GM12878 (cell line): ENCODE measurements at regions not wholly inside any gene's neighbourhood (a gene's known extent, or its start where the extent isn't known, plus 50 kb on each side); places are given as distances from the start of the nearest gene placed in this dataset.

Experiments
- ATAC-seq: fragments of 200-7000 bp; cut with Tn5 transposase; 3 replicates; pipeline ENCODE4 v1.9.1; 2020; ENCODE audit warnings: mild to moderate bottlenecking, moderate library complexity
- BruUV-seq: library from RNA; stranded (reverse); fragments of 400-500 nt; replicated peaks from 2 replicates; lab custom pipeline; 2021; lab: Mats Ljungman, UMichigan
- CTCF ChIA-PET: fragments of 300-600 bp; sonication (Branson Sonifier 250); formaldehyde crosslinking; extraction: SDS; loops from one replicate; lab custom pipeline; 2021; ENCODE audit warnings: inconsistent platforms; lab: Yijun Ruan, JAX
- POLR2A ChIA-PET: fragments of 350-600 bp; formaldehyde crosslinking; extraction: SDS; loops from one replicate; lab custom pipeline; 2021; ENCODE audit warnings: inconsistent platforms; lab: Charles Lee
- RAD21 ChIA-PET: fragments of 300-600 bp; sonication (Branson Sonifier 250); formaldehyde crosslinking; loops from one replicate; lab custom pipeline; 2023; ENCODE audit warnings: antibody characterized with exemption; ENCODE audit not compliant: unreplicated experiment; lab: Charles Lee
- SMC1A ChIA-PET: fragments of 300-600 bp; sonication (Branson Sonifier 250); formaldehyde crosslinking; loops from one replicate; lab custom pipeline; 2023; ENCODE audit not compliant: unreplicated experiment, uncharacterized antibody; lab: Charles Lee
- DNase-seq: peaks from one replicate; pipeline ENCODE4 v3.0.0-alpha.2; 2011; ENCODE audit warnings: low read depth, low spot score
- FAIRE-seq: peaks from 3 replicates; lab custom pipeline; 2011; peaks lifted over from hg19 to GRCh38; lab: Jason Lieb, UNC
- H2AFZ ChIP-seq: 2 replicates; pipeline ENCODE4 v1.6.0; 2011; ENCODE audit warnings: low read depth, low read length, control low read depth; ENCODE audit not compliant: control insufficient read depth
- H3K27ac ChIP-seq: 2 replicates; pipeline ENCODE4 v1.5.1; 2011; ENCODE audit warnings: control low read depth; ENCODE audit not compliant: control insufficient read depth, insufficient read depth
- H3K27me3 ChIP-seq, 2 experiments: replicated peaks in 1 of 2; 2 replicates each; pipeline versions ENCODE4 v1.6.0 to v1.6.1; 2011; ENCODE audit warnings: low read length in 1 of 2; ENCODE audit not compliant: control insufficient read depth in 2 of 2, insufficient read depth in 2 of 2
- H3K36me3 ChIP-seq, 2 experiments: 2 replicates each; pipeline ENCODE4 v1.5.1; 2011; ENCODE audit warnings: low read length in 1 of 2; ENCODE audit not compliant: control insufficient read depth in 2 of 2, insufficient read depth in 2 of 2
- H3K4me1 ChIP-seq: 2 replicates; pipeline ENCODE4 v1.6.1; 2011; ENCODE audit warnings: mild to moderate bottlenecking, low read length, moderate library complexity, mixed read lengths; ENCODE audit not compliant: control insufficient read depth, insufficient read depth
- H3K4me2 ChIP-seq: 2 replicates; pipeline ENCODE4 v1.6.0; 2011; ENCODE audit warnings: control low read depth; ENCODE audit not compliant: control insufficient read depth, insufficient read depth
- H3K4me3 ChIP-seq: fragments of 200-600 bp; sonication (generic); 2 replicates; pipeline ENCODE4 v1.5.1; 2016
- H3K79me2 ChIP-seq: 2 replicates; pipeline ENCODE4 v1.6.0; 2011; ENCODE audit warnings: low read length; ENCODE audit not compliant: control insufficient read depth, insufficient read depth
- H3K9ac ChIP-seq: 2 replicates; pipeline ENCODE4 v1.8.0; 2011; ENCODE audit warnings: low read length, control low read depth, mixed read lengths; ENCODE audit not compliant: control insufficient read depth, insufficient read depth
- H3K9me3 ChIP-seq: replicated peaks from 3 replicates; pipeline ENCODE4 v1.5.1; 2011; ENCODE audit warnings: mild to moderate bottlenecking, low read length; ENCODE audit not compliant: control insufficient read depth, insufficient read depth
- H4K20me1 ChIP-seq: 2 replicates; pipeline ENCODE4 v1.6.0; 2011; ENCODE audit not compliant: control insufficient read depth, insufficient read depth
- BCLAF1 ChIP-seq: fragments of 450-650 bp; IDR thresholded peaks from 2 replicates; pipeline ENCODE4 v1.6.1; 2017; ENCODE audit warnings: antibody characterized with exemption, mild to moderate bottlenecking, moderate library complexity
- EED ChIP-seq: sonication (generic); IDR thresholded peaks from 2 replicates; pipeline ENCODE4 v1.6.1; 2016; ENCODE audit warnings: antibody characterized with exemption, low read depth
- HDAC2 ChIP-seq: fragments of 200-600 bp; sonication (generic); IDR thresholded peaks from 2 replicates; pipeline ENCODE4 v1.6.1; 2017
- JUNB ChIP-seq: IDR thresholded peaks from 2 replicates; pipeline ENCODE4 v1.6.1; 2016; ENCODE audit warnings: antibody characterized with exemption, mild to moderate bottlenecking
- MEF2A ChIP-seq: IDR thresholded peaks from 2 replicates; pipeline ENCODE4 v1.6.1; 2011; ENCODE audit warnings: low read depth, mild to moderate bottlenecking, low read length, moderate library complexity; ENCODE audit not compliant: insufficient read depth
- MTA2 ChIP-seq: fragments of 450-650 bp; IDR thresholded peaks from 2 replicates; pipeline ENCODE4 v1.6.1; 2016; ENCODE audit warnings: low read depth, mild to moderate bottlenecking, moderate library complexity
- NBN ChIP-seq: fragments of 450-650 bp; IDR thresholded peaks from 2 replicates; pipeline ENCODE4 v1.6.1; 2016
- NFYB ChIP-seq: IDR thresholded peaks from 2 replicates; pipeline ENCODE4 v1.6.1; 2011; ENCODE audit warnings: low read depth, mild to moderate bottlenecking, low read length, improper control_type of control experiment, moderate library complexity; ENCODE audit not compliant: insufficient read depth
- NR2F1 ChIP-seq: fragments of 450-650 bp; conservative IDR thresholded peaks from 2 replicates; pipeline ENCODE4 v1.6.1; 2017; ENCODE audit warnings: mild to moderate bottlenecking
- REST ChIP-seq: IDR thresholded peaks from 2 replicates; pipeline ENCODE4 v1.6.1; 2012; ENCODE audit warnings: mild to moderate bottlenecking, low read depth, low read length
- USF1 ChIP-seq: IDR thresholded peaks from 2 replicates; pipeline ENCODE4 v1.6.1; 2011; ENCODE audit warnings: borderline replicate concordance, low read depth, mild to moderate bottlenecking, moderate library complexity, mixed read lengths, low read length; ENCODE audit not compliant: insufficient read depth; ENCODE audit errors: extremely low read length
- WGBS: methylation state at CpG from one replicate; pipeline ENCODE4 v1.1.6; 2016; ENCODE audit warnings: low lambda C conversion rate; ENCODE audit not compliant: insufficient replicate concordance, insufficient coverage; ENCODE audit errors: missing lambda C conversion rate; 5-methylcytosine and 5-hydroxymethylcytosine counted together
- in situ Hi-C: fragments of 300-500 bp; cut with MboI; formaldehyde crosslinking; loops from 9 replicates; pipeline ENCODE4 v1.14.3; 2018; ENCODE audit warnings: mixed read lengths
- intact Hi-C: fragments of 100-400 bp; cut with micrococcal nuclease; formaldehyde crosslinking; loops from one replicate; pipeline ENCODE4 v1.14.2; 2022; ENCODE audit not compliant: unreplicated experiment
- TF ChIP-seq, protein P1 (sequence below): fragments of 450-650 bp; IDR thresholded peaks from 2 replicates; pipeline ENCODE4 v1.6.1; 2016; ENCODE audit warnings: mild to moderate bottlenecking, moderate library complexity, borderline replicate concordance
- TF ChIP-seq, protein P2 (sequence below): IDR thresholded peaks from 2 replicates; pipeline ENCODE4 v1.6.1; 2012; ENCODE audit warnings: low read depth, low read length, improper control_type of control experiment

DNA sequence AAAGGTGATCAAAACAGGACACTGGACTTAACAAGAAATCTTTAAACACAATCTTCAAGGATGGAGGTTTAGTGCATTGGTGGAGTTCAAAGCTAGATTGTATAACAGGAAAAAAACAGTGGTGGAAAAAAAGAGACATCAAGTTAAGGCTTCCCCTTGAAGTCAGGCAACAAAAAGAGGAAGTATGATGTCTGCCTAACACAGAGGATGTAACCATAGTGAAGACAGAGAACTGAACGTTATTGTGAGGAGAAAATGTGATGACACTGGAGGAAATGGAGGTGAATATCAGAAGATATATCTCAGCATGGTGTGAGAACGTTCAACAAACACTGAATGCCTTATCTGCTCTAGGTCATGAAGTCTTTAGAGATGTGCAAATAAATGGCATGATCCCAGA, 192.4 kb upstream of the AR start:
- ChIA-PET RAD21 (no interaction called here), POLR2A (no interaction called here), CTCF (no interaction called here), SMC1A (no interaction called here)
- Histone ChIP-seq H3K79me2 (no peaks in the 10 kb centered on the region), H4K20me1 (no peaks in the 10 kb centered on the region), H3K36me3 (no peaks in the 10 kb centered on the region), H3K4me1 (no peaks in the 10 kb centered on the region), H3K9me3 (no peaks in the 10 kb centered on the region), H3K4me3 (no peak overlapping the region), H3K27me3 (no peaks in the 10 kb centered on the region), H3K27ac (no peak overlapping the region), H3K9ac (no peak overlapping the region), H3K4me2 (no peak overlapping the region), H2AFZ (no peak overlapping the region)
- in situ Hi-C loops (no loop called here), intact Hi-C loops (no loop called here)
- ATAC-seq (no peak), DNase-seq (no peak), FAIRE-seq (no peak)
- WGBS = 0% methylated on average over 2 of the region's 2 CpGs
- no TSS peak for BruUV-seq
- TF ChIP-seq NR2F1 (no peak), HDAC2 (no peak), JUNB (no peak), MTA2 (no peak), USF1 (no peak), NBN (no peak), EED (no peak), BCLAF1 (no peak), NFYB (no peak), MEF2A (no peak), REST (no peak)
- TF ChIP-seq, protein P1, sequence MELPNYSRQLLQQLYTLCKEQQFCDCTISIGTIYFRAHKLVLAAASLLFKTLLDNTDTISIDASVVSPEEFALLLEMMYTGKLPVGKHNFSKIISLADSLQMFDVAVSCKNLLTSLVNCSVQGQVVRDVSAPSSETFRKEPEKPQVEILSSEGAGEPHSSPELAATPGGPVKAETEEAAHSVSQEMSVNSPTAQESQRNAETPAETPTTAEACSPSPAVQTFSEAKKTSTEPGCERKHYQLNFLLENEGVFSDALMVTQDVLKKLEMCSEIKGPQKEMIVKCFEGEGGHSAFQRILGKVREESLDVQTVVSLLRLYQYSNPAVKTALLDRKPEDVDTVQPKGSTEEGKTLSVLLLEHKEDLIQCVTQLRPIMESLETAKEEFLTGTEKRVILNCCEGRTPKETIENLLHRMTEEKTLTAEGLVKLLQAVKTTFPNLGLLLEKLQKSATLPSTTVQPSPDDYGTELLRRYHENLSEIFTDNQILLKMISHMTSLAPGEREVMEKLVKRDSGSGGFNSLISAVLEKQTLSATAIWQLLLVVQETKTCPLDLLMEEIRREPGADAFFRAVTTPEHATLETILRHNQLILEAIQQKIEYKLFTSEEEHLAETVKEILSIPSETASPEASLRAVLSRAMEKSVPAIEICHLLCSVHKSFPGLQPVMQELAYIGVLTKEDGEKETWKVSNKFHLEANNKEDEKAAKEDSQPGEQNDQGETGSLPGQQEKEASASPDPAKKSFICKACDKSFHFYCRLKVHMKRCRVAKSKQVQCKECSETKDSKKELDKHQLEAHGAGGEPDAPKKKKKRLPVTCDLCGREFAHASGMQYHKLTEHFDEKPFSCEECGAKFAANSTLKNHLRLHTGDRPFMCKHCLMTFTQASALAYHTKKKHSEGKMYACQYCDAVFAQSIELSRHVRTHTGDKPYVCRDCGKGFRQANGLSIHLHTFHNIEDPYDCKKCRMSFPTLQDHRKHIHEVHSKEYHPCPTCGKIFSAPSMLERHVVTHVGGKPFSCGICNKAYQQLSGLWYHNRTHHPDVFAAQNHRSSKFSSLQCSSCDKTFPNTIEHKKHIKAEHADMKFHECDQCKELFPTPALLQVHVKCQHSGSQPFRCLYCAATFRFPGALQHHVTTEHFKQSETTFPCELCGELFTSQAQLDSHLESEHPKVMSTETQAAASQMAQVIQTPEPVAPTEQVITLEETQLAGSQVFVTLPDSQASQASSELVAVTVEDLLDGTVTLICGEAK = no peak
- TF ChIP-seq, protein P2, sequence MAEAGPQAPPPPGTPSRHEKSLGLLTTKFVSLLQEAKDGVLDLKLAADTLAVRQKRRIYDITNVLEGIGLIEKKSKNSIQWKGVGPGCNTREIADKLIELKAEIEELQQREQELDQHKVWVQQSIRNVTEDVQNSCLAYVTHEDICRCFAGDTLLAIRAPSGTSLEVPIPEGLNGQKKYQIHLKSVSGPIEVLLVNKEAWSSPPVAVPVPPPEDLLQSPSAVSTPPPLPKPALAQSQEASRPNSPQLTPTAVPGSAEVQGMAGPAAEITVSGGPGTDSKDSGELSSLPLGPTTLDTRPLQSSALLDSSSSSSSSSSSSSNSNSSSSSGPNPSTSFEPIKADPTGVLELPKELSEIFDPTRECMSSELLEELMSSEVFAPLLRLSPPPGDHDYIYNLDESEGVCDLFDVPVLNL = no peak
